DOHH2 (cell line): ENCODE measurements at regions not wholly inside any gene's neighbourhood (a gene's known extent, or its start where the extent isn't known, plus 50 kb on each side); places are given as distances from the start of the nearest gene placed in this dataset.

Experiments
- CTCF ChIP-seq: fragments of 200-600 bp; sonication (generic); IDR thresholded peaks from one replicate; pipeline ENCODE4 v1.5.1; 2014; ENCODE audit warnings: antibody characterized with exemption, mild to moderate bottlenecking, low read depth, low read length; ENCODE audit not compliant: poor library complexity, severe bottlenecking
- EZH2phosphoT487 ChIP-seq: fragments of 200-600 bp; sonication (generic); IDR thresholded peaks from 2 replicates; pipeline ENCODE4 v1.6.1; 2017; ENCODE audit warnings: borderline replicate concordance, mild to moderate bottlenecking, antibody characterized with exemption, low read length, moderate library complexity, mixed read lengths

DNA sequence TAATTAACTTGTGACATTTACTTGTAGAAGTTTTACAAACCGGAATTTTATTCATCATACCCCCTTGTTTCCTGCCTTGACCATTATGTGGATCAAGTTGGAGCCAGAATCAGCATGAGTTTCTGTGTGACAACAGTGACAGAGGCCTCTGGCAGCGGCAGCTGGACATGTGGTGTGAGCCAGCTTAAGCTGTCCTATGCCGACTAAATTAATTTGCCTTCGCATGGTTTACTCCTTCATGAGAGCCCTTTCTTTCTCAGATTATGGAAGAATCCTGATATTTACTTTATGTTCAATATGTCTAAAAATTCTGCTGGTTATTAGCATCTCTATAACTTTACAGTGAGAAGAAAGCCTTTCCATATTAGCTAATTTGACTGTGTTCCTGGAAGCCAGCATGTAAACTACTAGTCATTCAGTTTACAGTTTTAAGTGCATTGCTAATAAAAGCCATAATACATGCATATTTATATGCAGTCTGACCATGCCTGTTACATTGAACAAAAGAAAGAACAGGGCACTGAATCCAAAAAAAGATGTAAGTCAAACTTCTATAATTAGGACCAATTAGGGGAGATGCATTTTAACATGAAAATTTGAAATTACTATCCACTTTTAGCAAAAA, 495.8 kb upstream of the ACVR2A start:
- TF ChIP-seq CTCF: no peak
- no peak for TF ChIP-seq EZH2phosphoT487
